ENCODE measurements at regions not wholly inside any gene's neighbourhood (a gene's known extent, or its start where the extent isn't known, plus 50 kb on each side); places are given as distances from the start of the nearest gene placed in this dataset.

GRCh38 chr12:74971201-74971600 lies 238.4 kb downstream of the KCNC2 start:
- TF ChIP-seq, protein P1, sequence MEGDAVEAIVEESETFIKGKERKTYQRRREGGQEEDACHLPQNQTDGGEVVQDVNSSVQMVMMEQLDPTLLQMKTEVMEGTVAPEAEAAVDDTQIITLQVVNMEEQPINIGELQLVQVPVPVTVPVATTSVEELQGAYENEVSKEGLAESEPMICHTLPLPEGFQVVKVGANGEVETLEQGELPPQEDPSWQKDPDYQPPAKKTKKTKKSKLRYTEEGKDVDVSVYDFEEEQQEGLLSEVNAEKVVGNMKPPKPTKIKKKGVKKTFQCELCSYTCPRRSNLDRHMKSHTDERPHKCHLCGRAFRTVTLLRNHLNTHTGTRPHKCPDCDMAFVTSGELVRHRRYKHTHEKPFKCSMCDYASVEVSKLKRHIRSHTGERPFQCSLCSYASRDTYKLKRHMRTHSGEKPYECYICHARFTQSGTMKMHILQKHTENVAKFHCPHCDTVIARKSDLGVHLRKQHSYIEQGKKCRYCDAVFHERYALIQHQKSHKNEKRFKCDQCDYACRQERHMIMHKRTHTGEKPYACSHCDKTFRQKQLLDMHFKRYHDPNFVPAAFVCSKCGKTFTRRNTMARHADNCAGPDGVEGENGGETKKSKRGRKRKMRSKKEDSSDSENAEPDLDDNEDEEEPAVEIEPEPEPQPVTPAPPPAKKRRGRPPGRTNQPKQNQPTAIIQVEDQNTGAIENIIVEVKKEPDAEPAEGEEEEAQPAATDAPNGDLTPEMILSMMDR (IDR thresholded peaks at IDR 0.05; ENCODE audit: low read depth, low read length), result no peak
- H3K4me3 ChIP-seq (ENCODE audit: low read depth, low read length), result no peak overlapping the region

DNA sequence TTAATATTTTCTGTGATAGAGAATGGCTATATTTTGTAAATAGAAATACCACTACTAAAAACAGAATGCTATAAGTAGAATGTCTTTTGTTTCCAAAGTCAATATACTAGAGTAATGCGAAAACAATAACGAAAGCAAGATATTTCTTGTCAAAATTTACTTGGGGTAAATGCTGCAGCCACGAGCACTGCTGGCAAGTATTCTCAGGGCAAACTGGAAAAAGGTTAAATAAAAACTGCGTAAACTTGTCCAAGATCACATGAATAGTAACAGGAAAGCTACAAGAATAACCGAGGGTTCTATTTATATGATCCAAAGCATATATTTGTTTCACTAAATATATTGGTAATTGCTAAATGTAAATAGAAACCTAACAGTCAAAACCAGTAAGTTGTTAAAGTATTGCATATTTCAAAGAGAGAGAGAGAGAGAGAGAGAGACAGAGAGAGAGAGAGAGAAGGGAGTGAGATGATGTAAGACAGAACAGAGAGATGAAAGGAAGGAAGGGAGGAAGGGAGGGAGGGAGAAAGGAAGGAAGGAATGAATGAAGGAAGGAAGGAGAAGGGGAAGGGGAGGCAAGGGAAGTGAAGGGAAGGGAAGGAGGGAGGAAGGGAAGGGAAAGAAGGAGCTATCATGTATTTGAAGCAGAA lies 231.7 kb downstream of the KCNC2 start:
- no peak overlapping the region for H3K4me3 ChIP-seq (ENCODE audit: low read depth, low read length)
- TF ChIP-seq, protein P1 (IDR thresholded peaks at IDR 0.05; ENCODE audit: low read depth, low read length), result no peak

DNA sequence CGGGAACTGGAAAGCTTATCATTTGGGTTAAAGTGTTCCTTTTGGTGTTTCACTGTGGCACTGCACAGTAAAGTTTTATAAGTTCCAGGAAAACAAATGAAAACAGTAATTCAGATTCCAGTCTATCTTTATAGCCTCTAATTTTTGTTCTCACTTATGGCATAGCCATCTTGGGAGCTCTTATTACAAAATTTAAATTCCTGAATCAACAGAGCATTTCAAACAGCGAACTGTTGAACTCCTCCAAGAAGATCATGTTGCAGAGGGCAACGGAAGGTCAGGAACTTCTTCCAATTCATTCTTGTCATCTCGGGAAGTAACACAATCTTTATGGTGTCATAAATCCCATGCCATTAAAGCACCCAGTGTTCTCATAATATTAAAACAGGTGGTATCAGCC lies 229.1 kb downstream of the KCNC2 start:
- no peak overlapping the region for H3K4me3 ChIP-seq (ENCODE audit: low read depth, low read length)
- TF ChIP-seq, protein P1 (IDR thresholded peaks at IDR 0.05; ENCODE audit: low read depth, low read length), result no peak

DNA sequence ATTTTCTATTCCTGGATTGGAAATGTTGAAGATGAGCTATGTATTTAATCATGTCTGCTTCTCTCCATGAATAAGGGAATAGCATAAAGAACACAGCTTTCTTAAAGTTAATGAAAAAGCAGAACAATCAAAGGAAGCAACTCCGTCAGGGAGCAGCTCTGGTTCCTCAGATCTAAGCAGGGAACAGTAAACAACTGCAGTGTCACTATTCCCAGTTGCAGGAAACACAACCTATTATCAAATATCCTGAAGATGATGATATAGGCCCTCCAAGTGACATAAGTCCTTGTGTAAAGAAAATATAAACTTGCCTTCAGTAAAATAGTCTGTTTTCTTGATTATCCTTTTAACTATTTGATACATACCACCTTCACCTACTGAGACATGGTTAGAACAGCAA lies 228.1 kb downstream of the KCNC2 start:
- no peak overlapping the region for H3K4me3 ChIP-seq (ENCODE audit: low read depth, low read length)
- TF ChIP-seq, protein P1 (IDR thresholded peaks at IDR 0.05; ENCODE audit: low read depth, low read length), result no peak

- no peak overlapping the region for H3K4me3 ChIP-seq (ENCODE audit: low read depth, low read length)
- TF ChIP-seq, protein P1 (IDR thresholded peaks at IDR 0.05; ENCODE audit: low read depth, low read length), result no peak
These were observed 225.7 kb downstream of the KCNC2 start for GRCh38 chr12:74983917-74984316.

DNA sequence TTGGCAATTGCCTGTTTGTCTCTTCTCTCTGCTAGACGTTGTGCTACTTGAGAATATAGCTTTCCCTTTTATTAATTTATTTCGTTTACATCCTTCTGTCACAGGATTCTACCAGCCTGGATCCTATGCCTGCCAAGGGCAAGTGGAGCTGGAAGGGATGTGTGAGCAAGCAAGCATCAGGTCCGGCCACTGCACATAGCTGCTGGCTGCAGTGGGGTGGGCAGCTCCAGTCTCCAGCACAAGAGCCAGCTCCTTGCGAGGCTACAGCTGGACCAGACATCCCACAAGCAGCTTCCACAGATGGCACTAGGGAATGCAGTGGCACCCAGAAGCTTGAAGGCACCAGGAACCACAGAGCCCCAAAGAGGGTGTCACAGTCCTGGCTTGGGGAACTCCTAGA lies 225.0 kb downstream of the KCNC2 start:
- no peak overlapping the region for H3K4me3 ChIP-seq (ENCODE audit: low read depth, low read length)
- TF ChIP-seq, protein P1 (IDR thresholded peaks at IDR 0.05; ENCODE audit: low read depth, low read length), result no peak

GRCh38 chr12:74985293-74985985 lies 224.2 kb downstream of the KCNC2 start:
- H3K4me3 ChIP-seq (ENCODE audit: low read depth, low read length), result no peak overlapping the region
- TF ChIP-seq, protein P1 (IDR thresholded peaks at IDR 0.05; ENCODE audit: low read depth, low read length), result no peak

All from WI38 (cell line).